Fibroblast of lung (primary cell): ENCODE measurements at regions not wholly inside any gene's neighbourhood (a gene's known extent, or its start where the extent isn't known, plus 50 kb on each side); places are given as distances from the start of the nearest gene placed in this dataset.

Source experiments
- DNase-seq, 2 donors: peaks; one replicate each; pipeline versions ENCODE4 v3.0.0 to v3.0.0-alpha.2; 2010; ENCODE audit warnings: low read depth in 2 of 2
- H2AFZ ChIP-seq: 2 replicates; pipeline ENCODE4 v1.5.1; 2012; ENCODE audit warnings: low read length, control low read depth, inconsistent platforms
- H3K27ac ChIP-seq: 2 replicates; pipeline ENCODE4 v1.5.1; 2011; ENCODE audit warnings: low read length, control low read depth; ENCODE audit not compliant: insufficient read depth
- H3K27me3 ChIP-seq: 2 replicates; pipeline ENCODE4 v1.5.1; 2011; ENCODE audit warnings: mild to moderate bottlenecking, low read length; ENCODE audit not compliant: control insufficient read depth, insufficient read depth
- H3K36me3 ChIP-seq: 2 replicates; pipeline ENCODE4 v1.5.1; 2011; ENCODE audit warnings: low read length; ENCODE audit not compliant: control insufficient read depth, insufficient read depth
- H3K4me1 ChIP-seq: 2 replicates; pipeline ENCODE4 v1.5.1; 2011; ENCODE audit warnings: low read length; ENCODE audit not compliant: control insufficient read depth, insufficient read depth; ENCODE audit errors: extremely low read depth
- H3K4me2 ChIP-seq: 2 replicates; pipeline ENCODE4 v1.5.1; 2011; ENCODE audit warnings: low read length, control low read depth; ENCODE audit not compliant: insufficient read depth; ENCODE audit errors: extremely low read depth
- H3K4me3 ChIP-seq, 4 experiments: fragments of 200-600 bp in 1 of 4; sonication (generic) in 1 of 4; replicated peaks in 1 of 4; 2 replicates each; pipeline ENCODE4 v1.5.1; 2011 to 2016; ENCODE audit warnings: low read length in 4 of 4, low read depth in 3 of 4, mild to moderate bottlenecking in 3 of 4, control low read depth in 2 of 4, inconsistent platforms in 1 of 4, mixed read lengths in 1 of 4; ENCODE audit not compliant: insufficient read depth in 1 of 4; ENCODE audit errors: control extremely low read depth in 1 of 4
- H3K79me2 ChIP-seq: 2 replicates; pipeline ENCODE4 v1.5.1; 2012; ENCODE audit warnings: mild to moderate bottlenecking, low read length, inconsistent platforms; ENCODE audit not compliant: control insufficient read depth, insufficient read depth
- H3K9ac ChIP-seq: 2 replicates; pipeline ENCODE4 v1.5.1; 2011; ENCODE audit warnings: mild to moderate bottlenecking, low read length, control low read depth; ENCODE audit not compliant: insufficient read depth
- H3K9me3 ChIP-seq: 2 replicates; pipeline ENCODE4 v1.5.1; 2012; ENCODE audit warnings: low read depth, low read length; ENCODE audit not compliant: control insufficient read depth, insufficient read depth
- H4K20me1 ChIP-seq: 2 replicates; pipeline ENCODE4 v1.5.1; 2011; ENCODE audit warnings: low read length; ENCODE audit not compliant: control insufficient read depth, insufficient read depth; ENCODE audit errors: extremely low read depth
- CTCF ChIP-seq, 2 donors: IDR thresholded peaks in 1 of 2; conservative IDR thresholded peaks in 1 of 2; 1 replicate in 1 of 2; 2 replicates in 1 of 2; pipeline ENCODE4 v1.5.1; 2011 to 2012; ENCODE audit warnings: low read length in 2 of 2, control low read depth in 1 of 2, inconsistent platforms in 1 of 2, low read depth in 1 of 2, mild to moderate bottlenecking in 1 of 2
- EZH2 ChIP-seq: IDR thresholded peaks from 2 replicates; pipeline ENCODE4 v1.5.1; 2012; ENCODE audit warnings: low read length, control low read depth, mild to moderate bottlenecking; ENCODE audit errors: missing control alignments

- Histone ChIP-seq H3K36me3 (no peaks in the 10 kb centered on the region), H3K9ac (no peak overlapping the region), H2AFZ (no peak overlapping the region), H3K27ac (no peak overlapping the region), H3K4me2 (no peak overlapping the region), H3K79me2 (no peaks in the 10 kb centered on the region), H4K20me1 (no peaks in the 10 kb centered on the region), H3K4me3 (no peak overlapping the region), H3K9me3 (no peaks in the 10 kb centered on the region), H3K27me3 (peaks cover 2% of the 10 kb centered on the region), H3K4me1 (no peaks in the 10 kb centered on the region)
- no peak for TF ChIP-seq EZH2
- no peak for TF ChIP-seq CTCF (conservative IDR thresholded peaks at IDR 0.05 in 1 of 2, IDR thresholded peaks at IDR 0.05 in 1 of 2; ENCODE audit: low read depth in 1 of 2, low read length in 2 of 2)
- no peak for DNase-seq
Observed at GRCh38 chr20:56831795-56832194, 202.7 kb downstream of the TFAP2C start.

- Histone ChIP-seq H3K4me3 (no peak overlapping the region), H3K79me2 (no peaks in the 10 kb centered on the region), H3K36me3 (no peaks in the 10 kb centered on the region), H4K20me1 (no peaks in the 10 kb centered on the region), H3K27ac (no peak overlapping the region), H3K9me3 (no peaks in the 10 kb centered on the region), H2AFZ (no peak overlapping the region), H3K9ac (no peak overlapping the region), H3K4me2 (no peak overlapping the region), H3K4me1 (no peaks in the 10 kb centered on the region), H3K27me3 (peaks cover 2% of the 10 kb centered on the region)
- no peak for DNase-seq
- TF ChIP-seq CTCF (conservative IDR thresholded peaks at IDR 0.05 in 1 of 2, IDR thresholded peaks at IDR 0.05 in 1 of 2; ENCODE audit: low read depth in 1 of 2, low read length in 2 of 2), result no peak
- TF ChIP-seq EZH2, result no peak
Observed at GRCh38 chr20:56833427-56833826, 204.3 kb downstream of the TFAP2C start.

- Histone ChIP-seq H3K4me1 (no peaks in the 10 kb centered on the region), H3K4me2 (no peak overlapping the region), H3K27me3 (peaks cover 2% of the 10 kb centered on the region), H3K27ac (no peak overlapping the region), H4K20me1 (no peaks in the 10 kb centered on the region), H2AFZ (no peak overlapping the region), H3K9ac (no peak overlapping the region), H3K79me2 (no peaks in the 10 kb centered on the region), H3K4me3 (no peak overlapping the region), H3K9me3 (no peaks in the 10 kb centered on the region), H3K36me3 (no peaks in the 10 kb centered on the region)
- TF ChIP-seq CTCF (conservative IDR thresholded peaks at IDR 0.05 in 1 of 2, IDR thresholded peaks at IDR 0.05 in 1 of 2; ENCODE audit: low read depth in 1 of 2, low read length in 2 of 2) (no peak), EZH2 (no peak)
- no peak for DNase-seq
Observed at GRCh38 chr20:56835829-56836550, 206.9 kb downstream of the TFAP2C start.
